HEK293 (cell line): ENCODE measurements at regions not wholly inside any gene's neighbourhood (a gene's known extent, or its start where the extent isn't known, plus 50 kb on each side); places are given as distances from the start of the nearest gene placed in this dataset.

Experiments
- CTCF ChIA-PET: fragments of 350-600 bp; formaldehyde crosslinking; extraction: SDS; loops from one replicate; lab custom pipeline; 2021; ENCODE audit warnings: antibody characterized with exemption; lab: Yijun Ruan, JAX
- POLR2A ChIA-PET: fragments of 300-600 bp; formaldehyde crosslinking; extraction: SDS; loops from one replicate; lab custom pipeline; 2020; ENCODE audit warnings: antibody characterized with exemption, inconsistent platforms; lab: Yijun Ruan, JAX
- H3K27ac ChIP-seq: fragments of 200-500 bp; sonication (Bioruptor generic); 2 replicates; pipeline ENCODE4 v1.5.1; 2014; ENCODE audit warnings: low read depth, low read length, control low read depth, inconsistent platforms; ENCODE audit errors: extremely low read depth
- H3K36me3 ChIP-seq, 2 experiments: fragments of 200-500 bp in 1 of 2; sonication (Bioruptor generic) in 1 of 2; 1 replicate in 1 of 2; 2 replicates in 1 of 2; pipeline ENCODE4 v1.5.1; 2014 to 2017; ENCODE audit warnings: inconsistent platforms in 2 of 2, low read length in 2 of 2; ENCODE audit not compliant: control insufficient read depth in 2 of 2, insufficient read depth in 1 of 2
- H3K4me1 ChIP-seq: fragments of 200-500 bp; sonication (Bioruptor generic); 2 replicates; pipeline ENCODE4 v1.5.1; 2014; ENCODE audit warnings: mild to moderate bottlenecking, low read length, inconsistent platforms; ENCODE audit not compliant: control insufficient read depth, insufficient read depth
- H3K4me3 ChIP-seq: 2 replicates; pipeline ENCODE4 v1.5.1; 2011; ENCODE audit warnings: low read depth, mild to moderate bottlenecking, control low read depth, low read length, moderate library complexity
- H3K9me3 ChIP-seq: fragments of 200-500 bp; sonication (Bioruptor generic); 2 replicates; pipeline ENCODE4 v1.5.1; 2014; ENCODE audit warnings: low read depth, low read length, inconsistent platforms; ENCODE audit not compliant: control insufficient read depth, insufficient read depth
- FEZF1 ChIP-seq: fragments of 450-650 bp; formaldehyde crosslinking; IDR thresholded peaks from 2 replicates; pipeline ENCODE4 v1.5.1; 2016; ENCODE audit warnings: missing biosample characterization, missing genetic modification characterization
- GLIS1 ChIP-seq: fragments of 450-650 bp; formaldehyde crosslinking; IDR thresholded peaks from 2 replicates; pipeline ENCODE4 v1.5.1; 2016; ENCODE audit warnings: missing biosample characterization, missing genetic modification characterization
- PRDM2 ChIP-seq: fragments of 450-650 bp; formaldehyde crosslinking; IDR thresholded peaks from 2 replicates; pipeline ENCODE4 v1.5.1; 2016; ENCODE audit warnings: missing biosample characterization, missing genetic modification characterization, borderline replicate concordance
- SALL2 ChIP-seq: fragments of 450-650 bp; formaldehyde crosslinking; IDR thresholded peaks from 2 replicates; pipeline ENCODE4 v1.5.0; 2017; ENCODE audit warnings: missing biosample characterization, mild to moderate bottlenecking, missing genetic modification characterization, borderline replicate concordance
- ZBTB21 ChIP-seq: fragments of 450-650 bp; formaldehyde crosslinking; IDR thresholded peaks from 2 replicates; pipeline ENCODE4 v1.5.1; 2017; ENCODE audit warnings: missing biosample characterization, missing genetic modification characterization
- ZFP3 ChIP-seq: fragments of 450-650 bp; formaldehyde crosslinking; IDR thresholded peaks from 2 replicates; pipeline ENCODE4 v1.5.1; 2016; ENCODE audit warnings: low read depth, missing biosample characterization, missing genetic modification characterization
- ZNF10 ChIP-seq: fragments of 450-650 bp; formaldehyde crosslinking; IDR thresholded peaks from 2 replicates; pipeline ENCODE4 v1.5.1; 2017; ENCODE audit warnings: missing biosample characterization, missing genetic modification characterization
- ZNF138 ChIP-seq: fragments of 450-650 bp; formaldehyde crosslinking; IDR thresholded peaks from 2 replicates; pipeline ENCODE4 v1.5.1; 2016; ENCODE audit warnings: missing biosample characterization, missing genetic modification characterization, borderline replicate concordance
- ZNF239 ChIP-seq: fragments of 450-650 bp; formaldehyde crosslinking; IDR thresholded peaks from 2 replicates; pipeline ENCODE4 v1.5.1; 2016; ENCODE audit warnings: missing biosample characterization, missing genetic modification characterization
- ZNF292 ChIP-seq: fragments of 450-650 bp; formaldehyde crosslinking; IDR thresholded peaks from 2 replicates; pipeline ENCODE4 v1.5.1; 2016; ENCODE audit warnings: low read depth, missing biosample characterization, missing genetic modification characterization, borderline replicate concordance
- ZNF341 ChIP-seq: fragments of 450-650 bp; formaldehyde crosslinking; IDR thresholded peaks from 2 replicates; pipeline ENCODE4; 2016; ENCODE audit warnings: low read depth, missing biosample characterization, missing genetic modification characterization
- ZNF362 ChIP-seq: fragments of 450-650 bp; formaldehyde crosslinking; IDR thresholded peaks from 2 replicates; pipeline ENCODE4 v1.5.1; 2016; ENCODE audit warnings: missing biosample characterization, missing genetic modification characterization
- ZNF521 ChIP-seq: fragments of 450-650 bp; formaldehyde crosslinking; IDR thresholded peaks from 2 replicates; pipeline ENCODE4 v1.5.1; 2017; ENCODE audit warnings: missing biosample characterization, mild to moderate bottlenecking, missing genetic modification characterization
- ZNF555 ChIP-seq: fragments of 450-650 bp; formaldehyde crosslinking; conservative IDR thresholded peaks from 2 replicates; pipeline ENCODE4 v1.5.1; 2017; ENCODE audit warnings: missing biosample characterization, mild to moderate bottlenecking, missing genetic modification characterization, inconsistent platforms
- ZNF791 ChIP-seq: fragments of 450-650 bp; formaldehyde crosslinking; IDR thresholded peaks from 2 replicates; pipeline ENCODE4 v1.5.1; 2016; ENCODE audit warnings: missing biosample characterization, missing genetic modification characterization
- ZSCAN5A ChIP-seq: fragments of 450-650 bp; formaldehyde crosslinking; IDR thresholded peaks from 2 replicates; pipeline ENCODE4 v1.5.1; 2016; ENCODE audit warnings: missing biosample characterization, missing genetic modification characterization
- TF ChIP-seq, protein P1 (sequence below): fragments of 450-650 bp; formaldehyde crosslinking; IDR thresholded peaks from 2 replicates; pipeline ENCODE4 v1.5.1; 2016; ENCODE audit warnings: missing biosample characterization, missing genetic modification characterization

GRCh38 chr6:112620812-112621569 is 273.9 kb downstream of the RFPL4B start:
- Histone ChIP-seq H3K4me1 (no peaks in the 10 kb centered on the region), H3K9me3 (no peaks in the 10 kb centered on the region), H3K27ac (no peak overlapping the region), H3K4me3 (no peak overlapping the region), H3K36me3 (no peaks in the 10 kb centered on the region)
- no peak for TF ChIP-seq ZFP3 (tag by site-specific recombination)
- ChIA-PET CTCF (interaction anchor here (0.6 to 1.1 kb wide), 3 partner anchors 21 to 310 kb away, joined by 3 read pairs; no protein-coding TSS in a partner anchor), POLR2A (no interaction called here)

- Histone ChIP-seq H3K9me3 (no peaks in the 10 kb centered on the region), H3K4me1 (no peaks in the 10 kb centered on the region), H3K36me3 (no peaks in the 10 kb centered on the region), H3K4me3 (no peak overlapping the region), H3K27ac (no peak overlapping the region)
- ChIA-PET CTCF (interaction anchor here (1.1 kb wide), 1 partner anchor 22 kb away, joined by 3 read pairs; no protein-coding TSS in a partner anchor), POLR2A (no interaction called here)
- no peak for TF ChIP-seq ZNF555 (tag by site-specific recombination)
Measured at GRCh38 chr6:112622036-112622435, 274.9 kb downstream of the RFPL4B start.

- no peak overlapping the region for H3K27ac ChIP-seq
- POLR2A ChIA-PET: no interaction called here
- no peak overlapping the region for H3K4me3 ChIP-seq
- no peaks in the 10 kb centered on the region for H3K4me1 ChIP-seq
- CTCF ChIA-PET: interaction anchor here (0.6 to 0.9 kb wide), 2 partner anchors 8 to 1232 kb away, joined by 3 to 6 read pairs; no protein-coding TSS in a partner anchor
- H3K36me3 ChIP-seq: no peaks in the 10 kb centered on the region
- no peaks in the 10 kb centered on the region for H3K9me3 ChIP-seq
- TF ChIP-seq FEZF1 (tag by site-specific recombination) (no peak), ZNF362 (tag by site-specific recombination) (no peak), ZNF292 (tag by site-specific recombination) (no peak), ZNF10 (no peak), SALL2 (tag by site-specific recombination) (no peak), ZNF341 (tag by site-specific recombination) (no peak), ZNF791 (tag by site-specific recombination) (no peak), ZNF239 (tag by site-specific recombination) (no peak), GLIS1 (tag by site-specific recombination) (no peak), ZNF138 (tag by site-specific recombination) (no peak), ZBTB21 (tag by site-specific recombination) (no peak), ZSCAN5A (tag by site-specific recombination) (no peak), ZNF521 (tag by site-specific recombination) (no peak), PRDM2 (tag by site-specific recombination) (no peak)
- TF ChIP-seq, protein P1, sequence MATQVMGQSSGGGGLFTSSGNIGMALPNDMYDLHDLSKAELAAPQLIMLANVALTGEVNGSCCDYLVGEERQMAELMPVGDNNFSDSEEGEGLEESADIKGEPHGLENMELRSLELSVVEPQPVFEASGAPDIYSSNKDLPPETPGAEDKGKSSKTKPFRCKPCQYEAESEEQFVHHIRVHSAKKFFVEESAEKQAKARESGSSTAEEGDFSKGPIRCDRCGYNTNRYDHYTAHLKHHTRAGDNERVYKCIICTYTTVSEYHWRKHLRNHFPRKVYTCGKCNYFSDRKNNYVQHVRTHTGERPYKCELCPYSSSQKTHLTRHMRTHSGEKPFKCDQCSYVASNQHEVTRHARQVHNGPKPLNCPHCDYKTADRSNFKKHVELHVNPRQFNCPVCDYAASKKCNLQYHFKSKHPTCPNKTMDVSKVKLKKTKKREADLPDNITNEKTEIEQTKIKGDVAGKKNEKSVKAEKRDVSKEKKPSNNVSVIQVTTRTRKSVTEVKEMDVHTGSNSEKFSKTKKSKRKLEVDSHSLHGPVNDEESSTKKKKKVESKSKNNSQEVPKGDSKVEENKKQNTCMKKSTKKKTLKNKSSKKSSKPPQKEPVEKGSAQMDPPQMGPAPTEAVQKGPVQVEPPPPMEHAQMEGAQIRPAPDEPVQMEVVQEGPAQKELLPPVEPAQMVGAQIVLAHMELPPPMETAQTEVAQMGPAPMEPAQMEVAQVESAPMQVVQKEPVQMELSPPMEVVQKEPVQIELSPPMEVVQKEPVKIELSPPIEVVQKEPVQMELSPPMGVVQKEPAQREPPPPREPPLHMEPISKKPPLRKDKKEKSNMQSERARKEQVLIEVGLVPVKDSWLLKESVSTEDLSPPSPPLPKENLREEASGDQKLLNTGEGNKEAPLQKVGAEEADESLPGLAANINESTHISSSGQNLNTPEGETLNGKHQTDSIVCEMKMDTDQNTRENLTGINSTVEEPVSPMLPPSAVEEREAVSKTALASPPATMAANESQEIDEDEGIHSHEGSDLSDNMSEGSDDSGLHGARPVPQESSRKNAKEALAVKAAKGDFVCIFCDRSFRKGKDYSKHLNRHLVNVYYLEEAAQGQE: no peak
Measured at GRCh38 chr6:112626468-112627082, 279.4 kb downstream of the RFPL4B start.
